ENCODE measurements at regions not wholly inside any gene's neighbourhood (a gene's known extent, or its start where the extent isn't known, plus 50 kb on each side); places are given as distances from the start of the nearest gene placed in this dataset.

DNA sequence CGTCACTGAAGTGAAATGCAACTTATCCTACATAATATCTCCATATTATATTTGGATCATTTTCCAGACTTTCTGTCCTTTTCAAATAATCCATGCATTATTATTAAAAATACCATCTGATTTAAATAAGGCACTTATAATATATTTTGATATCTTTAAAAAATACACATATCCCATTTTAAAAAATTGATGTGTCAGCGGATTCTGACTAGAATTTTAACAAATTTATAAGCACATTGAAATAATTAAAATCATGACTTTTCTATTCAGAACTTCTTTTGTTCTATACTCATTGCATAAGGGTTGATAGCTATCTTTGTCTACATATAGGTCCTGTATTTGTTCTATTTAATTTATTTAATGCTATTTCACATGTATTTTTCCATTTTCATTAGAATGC lies 199.0 kb upstream of the DSEL start:
- TF ChIP-seq, protein P1, sequence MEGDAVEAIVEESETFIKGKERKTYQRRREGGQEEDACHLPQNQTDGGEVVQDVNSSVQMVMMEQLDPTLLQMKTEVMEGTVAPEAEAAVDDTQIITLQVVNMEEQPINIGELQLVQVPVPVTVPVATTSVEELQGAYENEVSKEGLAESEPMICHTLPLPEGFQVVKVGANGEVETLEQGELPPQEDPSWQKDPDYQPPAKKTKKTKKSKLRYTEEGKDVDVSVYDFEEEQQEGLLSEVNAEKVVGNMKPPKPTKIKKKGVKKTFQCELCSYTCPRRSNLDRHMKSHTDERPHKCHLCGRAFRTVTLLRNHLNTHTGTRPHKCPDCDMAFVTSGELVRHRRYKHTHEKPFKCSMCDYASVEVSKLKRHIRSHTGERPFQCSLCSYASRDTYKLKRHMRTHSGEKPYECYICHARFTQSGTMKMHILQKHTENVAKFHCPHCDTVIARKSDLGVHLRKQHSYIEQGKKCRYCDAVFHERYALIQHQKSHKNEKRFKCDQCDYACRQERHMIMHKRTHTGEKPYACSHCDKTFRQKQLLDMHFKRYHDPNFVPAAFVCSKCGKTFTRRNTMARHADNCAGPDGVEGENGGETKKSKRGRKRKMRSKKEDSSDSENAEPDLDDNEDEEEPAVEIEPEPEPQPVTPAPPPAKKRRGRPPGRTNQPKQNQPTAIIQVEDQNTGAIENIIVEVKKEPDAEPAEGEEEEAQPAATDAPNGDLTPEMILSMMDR (IDR thresholded peaks at IDR 0.05): no peak
- intact Hi-C loops (cut with DNase I; ENCODE audit: low total_unique reads): no loop called here
- Histone ChIP-seq H3K27me3 (no peaks in the 10 kb centered on the region), H3K4me1 (no peaks in the 10 kb centered on the region), H3K9me3 (no peaks in the 10 kb centered on the region), H3K27ac (no peak overlapping the region), H3K4me3 (no peak overlapping the region), H3K36me3 (no peaks in the 10 kb centered on the region)
- DNase-seq: no peak

DNA sequence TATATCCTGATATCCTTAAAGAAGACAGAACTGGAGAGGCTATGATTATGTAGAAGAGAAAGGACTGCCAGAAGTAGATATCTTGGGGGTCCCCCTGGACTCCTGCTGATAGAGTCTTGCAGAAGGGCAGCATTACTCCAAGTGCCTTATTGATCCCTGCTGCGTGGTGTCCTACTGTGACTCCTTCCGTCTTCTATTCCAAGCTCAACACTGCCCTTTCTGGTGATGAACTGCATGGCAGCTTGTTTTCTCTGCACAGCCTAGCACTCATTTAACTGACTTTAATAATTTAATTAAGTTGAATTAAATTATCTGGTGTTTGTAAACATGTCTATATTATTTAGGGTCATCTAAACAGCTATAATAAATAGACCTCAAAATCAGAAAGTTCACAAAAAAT lies 194.1 kb upstream of the DSEL start:
- no peaks in the 10 kb centered on the region for H3K27me3 ChIP-seq
- no peak overlapping the region for H3K4me3 ChIP-seq
- no peaks in the 10 kb centered on the region for H3K4me1 ChIP-seq
- H3K27ac ChIP-seq: no peak overlapping the region
- no peak for DNase-seq
- TF ChIP-seq, protein P1 (IDR thresholded peaks at IDR 0.05): no peak
- H3K36me3 ChIP-seq: no peaks in the 10 kb centered on the region
- H3K9me3 ChIP-seq: no peaks in the 10 kb centered on the region
- intact Hi-C loops (cut with DNase I; ENCODE audit: low total_unique reads): no loop called here

DNA sequence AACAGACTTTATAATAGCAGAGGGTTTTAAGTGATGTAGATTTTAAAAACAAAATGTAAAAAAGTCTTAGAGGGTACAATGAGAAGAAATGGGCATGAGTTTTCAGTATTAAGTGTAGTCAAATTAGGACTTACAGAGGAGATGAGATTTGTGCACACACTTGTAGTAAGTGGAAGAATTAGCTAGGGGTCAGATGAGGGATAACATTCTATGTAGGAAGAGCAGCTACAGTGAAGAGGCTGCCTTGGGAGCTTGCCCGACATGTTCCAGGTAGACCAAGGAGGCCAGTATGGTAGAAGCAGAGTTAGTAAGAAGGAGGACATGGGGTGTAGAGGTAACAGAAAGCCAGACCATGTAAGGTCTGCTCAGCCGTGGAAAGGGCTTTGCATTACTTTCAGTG lies 189.2 kb upstream of the DSEL start:
- H3K4me1 ChIP-seq: no peaks in the 10 kb centered on the region
- H3K4me3 ChIP-seq: no peak overlapping the region
- no peak overlapping the region for H3K27ac ChIP-seq
- TF ChIP-seq, protein P1 (IDR thresholded peaks at IDR 0.05): no peak
- H3K9me3 ChIP-seq: no peaks in the 10 kb centered on the region
- H3K27me3 ChIP-seq: no peaks in the 10 kb centered on the region
- DNase-seq: no peak
- intact Hi-C loops (cut with DNase I; ENCODE audit: low total_unique reads): no loop called here
- H3K36me3 ChIP-seq: no peaks in the 10 kb centered on the region

DNA sequence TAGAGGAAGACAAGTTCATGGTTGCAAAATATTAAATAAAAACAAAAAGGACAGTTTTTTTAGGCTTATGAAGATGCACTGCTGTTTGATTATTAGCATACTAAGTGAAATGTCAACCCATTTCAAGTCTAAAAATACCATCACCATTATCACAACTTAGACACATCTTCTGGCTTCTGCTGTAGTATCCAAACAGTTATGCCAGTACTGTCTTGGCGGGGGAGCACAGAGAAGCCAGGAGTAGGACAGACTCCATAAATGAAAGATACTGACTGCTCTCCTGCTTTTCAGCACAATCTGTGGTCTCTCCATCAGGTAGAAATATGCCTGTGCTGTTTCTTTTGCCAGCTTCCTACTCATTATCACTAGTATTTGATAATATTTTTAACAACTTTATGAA lies 179.2 kb upstream of the DSEL start:
- TF ChIP-seq, protein P1 (IDR thresholded peaks at IDR 0.05): no peak
- Histone ChIP-seq H3K9me3 (no peaks in the 10 kb centered on the region), H3K4me1 (peaks cover 0 to 18% (median 2%) of the 10 kb centered on the region in 4 donors), H3K36me3 (no peaks in the 10 kb centered on the region), H3K27me3 (no peaks in the 10 kb centered on the region), H3K27ac (no peak overlapping the region), H3K4me3 (no peak overlapping the region)
- intact Hi-C loops (cut with DNase I; ENCODE audit: low total_unique reads): no loop called here
- no peak for DNase-seq

DNA sequence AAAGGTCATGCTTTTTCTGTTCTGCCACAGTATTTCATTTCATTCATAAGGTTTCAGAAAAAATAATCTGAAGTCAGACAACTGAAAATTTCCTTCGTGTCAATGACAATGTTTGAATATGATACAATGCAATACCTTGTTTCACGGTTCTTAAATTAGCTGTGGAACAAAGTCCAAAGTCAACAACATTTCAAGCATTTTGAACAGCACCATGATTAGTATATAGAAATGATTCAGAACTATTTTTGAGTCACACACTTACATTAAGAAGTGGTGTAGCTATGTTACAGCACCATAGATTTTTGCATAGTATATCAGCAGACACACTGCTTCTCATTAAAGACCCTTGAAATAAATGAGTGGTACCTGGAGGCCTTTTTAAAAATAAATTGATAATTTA lies 178.3 kb upstream of the DSEL start:
- no peak for DNase-seq
- Histone ChIP-seq H3K27me3 (no peaks in the 10 kb centered on the region), H3K27ac (no peak overlapping the region), H3K9me3 (no peaks in the 10 kb centered on the region), H3K36me3 (no peaks in the 10 kb centered on the region), H3K4me1 (peaks cover 0 to 19% (median 2%) of the 10 kb centered on the region in 4 donors), H3K4me3 (no peak overlapping the region)
- TF ChIP-seq, protein P1 (IDR thresholded peaks at IDR 0.05): no peak
- intact Hi-C loops (cut with DNase I; ENCODE audit: low total_unique reads): no loop called here

DNA sequence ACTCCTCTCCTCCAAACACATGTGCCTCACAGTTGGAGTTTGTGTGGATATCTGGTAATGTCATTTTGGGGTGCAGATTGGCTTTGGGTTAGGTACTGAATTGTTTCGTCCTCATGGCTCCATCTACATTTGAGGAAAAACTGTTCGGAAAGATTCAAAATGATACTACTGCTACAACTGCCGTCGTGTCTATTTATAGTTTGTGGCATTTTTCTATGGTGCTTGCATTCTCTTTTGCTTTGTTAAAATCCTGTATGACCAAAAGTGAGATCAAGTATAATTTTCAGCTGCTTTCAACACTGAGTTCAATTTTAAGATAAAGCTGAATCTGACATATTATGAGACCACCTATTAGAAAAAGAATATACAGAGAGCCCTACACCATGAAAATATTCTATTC lies 176.3 kb upstream of the DSEL start:
- intact Hi-C loops (cut with DNase I; ENCODE audit: low total_unique reads): no loop called here

More for the DNA sequence above, 176.3 kb upstream of the DSEL start:
- no peaks in the 10 kb centered on the region for H3K27me3 ChIP-seq
- no peak for DNase-seq
- no peaks in the 10 kb centered on the region for H3K36me3 ChIP-seq
- no peak overlapping the region for H3K4me3 ChIP-seq
- H3K27ac ChIP-seq: no peak overlapping the region
- H3K4me1 ChIP-seq: peaks cover 0 to 19% (median 2%) of the 10 kb centered on the region in 4 donors
- no peaks in the 10 kb centered on the region for H3K9me3 ChIP-seq
- TF ChIP-seq, protein P1 (IDR thresholded peaks at IDR 0.05): no peak
